ENCODE measurements at regions not wholly inside any gene's neighbourhood (a gene's known extent, or its start where the extent isn't known, plus 50 kb on each side); places are given as distances from the start of the nearest gene placed in this dataset.

- TF ChIP-seq, protein P1, sequence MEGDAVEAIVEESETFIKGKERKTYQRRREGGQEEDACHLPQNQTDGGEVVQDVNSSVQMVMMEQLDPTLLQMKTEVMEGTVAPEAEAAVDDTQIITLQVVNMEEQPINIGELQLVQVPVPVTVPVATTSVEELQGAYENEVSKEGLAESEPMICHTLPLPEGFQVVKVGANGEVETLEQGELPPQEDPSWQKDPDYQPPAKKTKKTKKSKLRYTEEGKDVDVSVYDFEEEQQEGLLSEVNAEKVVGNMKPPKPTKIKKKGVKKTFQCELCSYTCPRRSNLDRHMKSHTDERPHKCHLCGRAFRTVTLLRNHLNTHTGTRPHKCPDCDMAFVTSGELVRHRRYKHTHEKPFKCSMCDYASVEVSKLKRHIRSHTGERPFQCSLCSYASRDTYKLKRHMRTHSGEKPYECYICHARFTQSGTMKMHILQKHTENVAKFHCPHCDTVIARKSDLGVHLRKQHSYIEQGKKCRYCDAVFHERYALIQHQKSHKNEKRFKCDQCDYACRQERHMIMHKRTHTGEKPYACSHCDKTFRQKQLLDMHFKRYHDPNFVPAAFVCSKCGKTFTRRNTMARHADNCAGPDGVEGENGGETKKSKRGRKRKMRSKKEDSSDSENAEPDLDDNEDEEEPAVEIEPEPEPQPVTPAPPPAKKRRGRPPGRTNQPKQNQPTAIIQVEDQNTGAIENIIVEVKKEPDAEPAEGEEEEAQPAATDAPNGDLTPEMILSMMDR (IDR thresholded peaks at IDR 0.05) = no peak
- DNase-seq (ENCODE audit: low spot score) = no peak
- Histone ChIP-seq H3K4me3 (no peak overlapping the region), H3K27ac (no peak overlapping the region)
These were observed 105.7 kb upstream of the IGFBP3 start for GRCh38 chr7:46026741-46027140.

GRCh38 chr7:46024263-46024916, 103.3 kb upstream of the IGFBP3 start:
- Histone ChIP-seq H3K4me3 (no peak overlapping the region), H3K27ac (no peak overlapping the region)
- no peak for DNase-seq (ENCODE audit: low spot score)
- TF ChIP-seq, protein P1 (IDR thresholded peaks at IDR 0.05) = no peak

DNA sequence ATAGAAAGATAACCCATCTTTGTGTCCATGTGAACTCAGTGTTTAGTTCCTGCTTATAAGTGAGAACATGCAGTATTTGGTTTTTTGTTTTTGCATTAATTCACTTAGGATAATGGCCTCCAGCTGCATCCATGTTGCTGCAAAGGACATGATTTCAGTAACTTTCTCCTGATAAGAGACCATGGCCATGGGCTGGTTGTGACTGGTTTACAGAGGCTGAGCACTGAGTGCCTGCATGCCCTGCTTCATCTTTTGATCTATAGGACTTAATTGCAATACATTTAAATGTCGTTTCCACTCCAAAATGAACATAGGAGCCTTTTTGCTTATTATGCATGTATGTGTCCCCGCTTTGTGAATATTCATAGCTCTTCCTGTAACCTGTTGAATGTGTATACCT, 101.3 kb upstream of the IGFBP3 start:
- H3K4me3 ChIP-seq = no peak overlapping the region
- no peak overlapping the region for H3K27ac ChIP-seq
- DNase-seq (ENCODE audit: low spot score) = no peak
- TF ChIP-seq, protein P1 (IDR thresholded peaks at IDR 0.05) = no peak

GRCh38 chr7:46015107-46015868, 94.2 kb upstream of the IGFBP3 start:
- Histone ChIP-seq H3K4me3 (no peak overlapping the region), H3K27ac (no peak overlapping the region)
- no peak for DNase-seq (ENCODE audit: low spot score)
- TF ChIP-seq, protein P1 (IDR thresholded peaks at IDR 0.05) = no peak

DNA sequence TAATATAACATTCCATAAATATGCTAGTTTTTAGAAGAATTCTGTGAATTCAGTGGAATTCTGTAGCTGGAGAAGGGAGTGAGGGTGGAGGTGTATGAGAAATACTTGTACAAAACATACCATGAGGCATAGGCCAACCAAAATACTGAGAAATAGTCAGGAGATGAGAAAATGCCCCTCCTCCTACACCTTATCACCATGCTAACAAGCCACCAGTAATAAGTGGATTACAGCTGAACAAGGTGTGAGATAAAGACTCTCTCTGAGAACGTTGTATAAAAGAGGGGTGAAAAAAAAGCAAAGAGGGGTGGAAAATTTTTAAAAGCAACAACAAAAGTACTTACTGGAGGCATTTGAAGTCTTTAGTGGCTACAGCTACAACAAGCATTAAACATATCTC, 90.4 kb upstream of the IGFBP3 start:
- TF ChIP-seq, protein P1 (IDR thresholded peaks at IDR 0.05) = no peak
- H3K4me3 ChIP-seq = no peak overlapping the region
- H3K27ac ChIP-seq = no peak overlapping the region
- DNase-seq (ENCODE audit: low spot score) = no peak

GRCh38 chr7:46011059-46011458, 90.0 kb upstream of the IGFBP3 start:
- TF ChIP-seq, protein P1 (IDR thresholded peaks at IDR 0.05) = no peak
- no peak overlapping the region for H3K27ac ChIP-seq
- DNase-seq (ENCODE audit: low spot score) = no peak
- H3K4me3 ChIP-seq = no peak overlapping the region

DNA sequence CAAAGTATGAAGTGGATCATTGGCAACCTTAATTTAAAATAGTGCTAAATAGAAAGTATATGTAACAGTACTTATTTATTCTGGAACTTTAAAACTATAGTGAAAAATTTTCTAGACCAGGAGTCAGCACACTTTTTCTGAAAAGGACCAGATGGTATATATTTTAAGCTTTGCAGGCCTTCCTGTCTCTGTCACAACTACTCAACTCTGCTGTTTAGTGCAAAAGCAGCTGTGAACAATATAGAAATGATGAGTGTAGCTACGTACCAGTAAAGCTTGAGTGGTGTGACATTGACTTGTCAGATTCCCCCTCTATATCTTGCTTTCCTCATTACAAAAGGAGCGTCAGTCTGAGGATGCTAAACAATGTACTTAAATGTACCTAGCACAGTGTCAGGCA, 88.1 kb upstream of the IGFBP3 start:
- Histone ChIP-seq H3K4me3 (no peak overlapping the region), H3K27ac (no peak overlapping the region)
- TF ChIP-seq, protein P1 (IDR thresholded peaks at IDR 0.05) = no peak
- DNase-seq (ENCODE audit: low spot score) = no peak
